Right forelimb (tissue), 1 donor: ENCODE measurements at regions not wholly inside any gene's neighbourhood (a gene's known extent, or its start where the extent isn't known, plus 50 kb on each side); places are given as distances from the start of the nearest gene placed in this dataset.

Experiments
- DNase-seq: peaks from one replicate; pipeline ENCODE4 v3.0.0-alpha.2; 2018

DNA sequence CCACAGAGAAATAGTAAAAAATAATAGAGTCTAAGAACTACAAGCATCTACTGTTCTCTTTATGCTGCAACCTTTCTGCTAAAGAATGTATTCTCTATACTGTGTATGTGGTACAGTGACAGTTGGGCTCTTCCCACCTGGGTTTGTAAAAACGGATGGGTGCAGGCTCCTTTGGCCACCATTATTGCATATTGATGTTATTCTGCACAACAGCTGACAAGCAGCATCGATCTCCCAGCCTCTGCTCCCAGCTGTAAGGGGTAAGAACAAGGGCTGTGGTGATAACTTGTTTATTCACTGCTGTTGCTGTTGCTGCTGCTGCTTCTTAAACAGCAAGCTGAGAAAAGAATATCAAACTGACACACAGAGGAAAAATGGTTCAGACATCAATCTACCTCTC, 56.1 kb downstream of the KCNRG start:
- no peak for DNase-seq

- no peak for DNase-seq
Measured at GRCh38 chr13:50072676-50073075, 57.4 kb downstream of the KCNRG start.

- no peak for DNase-seq
Measured at GRCh38 chr13:50073340-50073739, 58.1 kb downstream of the KCNRG start.

- DNase-seq = no peak
Measured at GRCh38 chr13:50074843-50075242, 59.6 kb downstream of the KCNRG start.

DNA sequence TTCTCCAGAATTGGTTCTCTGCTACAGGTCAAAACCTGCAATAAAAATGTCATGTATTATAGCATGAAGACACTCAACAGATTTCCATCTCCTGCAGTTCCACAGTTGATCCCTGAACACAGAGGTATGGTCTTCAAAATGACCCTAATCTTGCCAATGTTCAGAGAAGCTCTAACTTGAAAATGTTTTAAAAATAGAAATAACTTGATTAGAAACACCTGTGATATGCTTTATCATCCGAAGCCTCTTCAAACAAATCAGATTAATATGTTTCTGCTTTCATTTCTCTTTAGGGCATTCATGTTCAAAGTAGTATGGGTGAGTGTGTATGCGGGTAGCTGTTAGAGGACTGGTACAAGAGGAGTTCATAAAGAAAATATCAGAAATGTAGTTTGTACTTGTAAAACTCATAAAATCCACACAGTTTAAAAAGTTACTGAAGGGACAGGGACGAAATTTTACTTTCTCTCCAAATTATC, 60.4 kb downstream of the KCNRG start:
- no peak for DNase-seq

DNA sequence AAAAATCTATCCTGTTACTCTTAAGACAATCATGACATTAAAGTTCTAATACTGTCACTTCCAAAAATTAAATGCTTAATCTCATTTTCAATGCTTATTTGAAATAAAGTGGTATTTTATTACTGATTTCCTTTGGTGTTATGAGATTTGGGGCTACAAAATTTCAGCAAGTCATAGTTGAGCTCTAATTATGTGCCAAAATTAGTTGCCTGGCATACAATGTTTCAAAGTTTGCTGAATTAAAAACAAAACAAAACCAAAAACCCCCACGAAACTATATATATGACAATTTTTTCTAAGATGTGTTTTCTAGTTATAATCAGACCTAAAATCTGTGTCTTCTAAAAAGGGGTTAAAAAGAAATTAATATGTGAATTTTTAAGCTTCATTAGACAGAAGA, 62.2 kb downstream of the KCNRG start:
- DNase-seq = no peak

DNA sequence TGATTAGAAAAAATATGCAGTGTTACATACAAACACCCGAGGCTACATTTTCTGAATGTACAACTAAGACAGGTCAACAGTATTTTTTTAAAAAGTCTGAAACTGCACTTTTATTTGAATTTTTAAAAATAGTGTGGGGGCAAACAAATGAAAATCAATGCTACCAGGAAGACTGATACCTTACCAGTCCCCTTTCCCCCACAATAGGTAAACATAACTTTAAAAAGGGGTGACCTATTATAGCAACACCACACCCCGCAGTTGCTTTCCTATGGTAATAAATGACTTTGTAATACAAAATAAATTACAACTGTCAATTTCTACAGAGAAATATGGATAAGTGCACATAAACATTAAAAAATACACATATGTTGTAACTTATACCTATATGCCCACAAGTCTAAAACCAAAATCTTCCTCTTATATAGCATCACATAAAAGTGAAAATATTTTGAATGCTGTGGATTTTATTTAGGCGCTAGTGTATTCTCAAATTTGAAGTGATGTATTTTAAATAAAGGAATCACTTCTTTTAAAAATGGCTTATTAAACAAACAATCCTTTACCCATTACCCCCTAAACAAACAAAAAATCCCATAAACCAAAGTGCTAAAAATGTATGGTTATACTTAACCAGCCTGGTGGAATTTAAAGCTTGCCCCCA, 63.1 kb downstream of the KCNRG start:
- no peak for DNase-seq

DNA sequence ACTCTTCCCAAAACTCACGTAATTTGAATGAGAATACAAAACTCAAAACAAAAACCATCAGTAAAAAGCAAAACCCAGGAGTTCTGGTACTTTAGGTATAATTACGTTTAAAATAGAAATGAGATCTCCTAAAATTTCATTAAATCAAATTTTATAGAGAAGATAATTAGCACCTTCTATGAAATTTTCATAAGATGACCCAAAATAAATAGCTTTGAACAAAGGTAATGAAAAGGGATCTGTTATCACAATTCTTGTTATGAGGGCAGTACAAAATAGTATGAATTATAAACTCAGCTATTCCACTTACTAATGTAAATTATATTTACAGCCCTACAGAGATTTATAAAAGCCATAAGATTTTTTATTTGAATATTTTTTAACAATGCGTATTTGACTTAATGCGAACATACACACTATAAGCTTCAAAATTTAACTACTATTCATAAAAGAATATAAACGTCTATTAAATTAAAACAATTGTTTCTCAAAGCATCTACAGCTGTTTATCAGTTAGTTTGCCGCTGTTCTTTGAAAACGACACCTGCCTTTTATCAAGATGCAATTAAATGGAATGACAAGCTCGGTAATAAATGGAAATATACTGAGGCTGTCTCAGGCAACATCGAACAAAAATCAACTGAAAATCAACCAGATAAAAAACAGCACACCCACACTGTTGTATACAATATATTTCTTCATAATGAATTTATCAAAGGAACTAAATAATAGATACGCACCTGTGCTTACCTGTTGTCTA, 63.8 kb downstream of the KCNRG start:
- DNase-seq = no peak

DNA sequence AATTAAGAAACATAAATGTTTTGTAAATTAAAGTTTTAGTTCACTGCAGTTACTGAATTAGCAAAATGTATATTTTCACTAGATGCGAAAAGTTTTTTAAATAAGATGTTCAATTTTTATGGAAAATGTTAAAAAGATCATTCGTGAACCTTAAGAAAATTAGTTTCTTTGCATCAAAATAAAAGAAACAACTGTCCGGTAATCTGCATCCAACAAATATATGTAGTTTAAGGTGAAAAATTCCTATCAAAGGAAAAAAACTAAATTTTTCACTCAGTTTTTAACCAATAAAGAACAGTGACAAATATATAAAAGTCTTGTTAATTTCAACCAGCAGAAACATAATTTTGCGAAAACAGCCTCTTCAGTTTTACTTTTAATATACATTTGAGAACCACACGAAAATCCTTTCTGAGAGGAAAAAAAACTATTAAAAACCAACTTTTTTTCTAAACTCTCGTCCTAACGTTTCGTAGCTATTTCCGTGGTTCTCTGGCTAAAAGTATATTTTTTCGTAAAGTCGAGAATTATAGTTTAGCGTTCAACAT, 64.5 kb downstream of the KCNRG start:
- no peak for DNase-seq

GRCh38 chr13:50080203-50080910, 65.1 kb downstream of the KCNRG start:
- DNase-seq = peak; percentile 74

GRCh38 chr13:50080911-50081678, 65.9 kb downstream of the KCNRG start:
- peak; percentile 79 for DNase-seq

GRCh38 chr13:50081679-50082425, 66.6 kb downstream of the KCNRG start:
- DNase-seq = peak; percentile 100

DNA sequence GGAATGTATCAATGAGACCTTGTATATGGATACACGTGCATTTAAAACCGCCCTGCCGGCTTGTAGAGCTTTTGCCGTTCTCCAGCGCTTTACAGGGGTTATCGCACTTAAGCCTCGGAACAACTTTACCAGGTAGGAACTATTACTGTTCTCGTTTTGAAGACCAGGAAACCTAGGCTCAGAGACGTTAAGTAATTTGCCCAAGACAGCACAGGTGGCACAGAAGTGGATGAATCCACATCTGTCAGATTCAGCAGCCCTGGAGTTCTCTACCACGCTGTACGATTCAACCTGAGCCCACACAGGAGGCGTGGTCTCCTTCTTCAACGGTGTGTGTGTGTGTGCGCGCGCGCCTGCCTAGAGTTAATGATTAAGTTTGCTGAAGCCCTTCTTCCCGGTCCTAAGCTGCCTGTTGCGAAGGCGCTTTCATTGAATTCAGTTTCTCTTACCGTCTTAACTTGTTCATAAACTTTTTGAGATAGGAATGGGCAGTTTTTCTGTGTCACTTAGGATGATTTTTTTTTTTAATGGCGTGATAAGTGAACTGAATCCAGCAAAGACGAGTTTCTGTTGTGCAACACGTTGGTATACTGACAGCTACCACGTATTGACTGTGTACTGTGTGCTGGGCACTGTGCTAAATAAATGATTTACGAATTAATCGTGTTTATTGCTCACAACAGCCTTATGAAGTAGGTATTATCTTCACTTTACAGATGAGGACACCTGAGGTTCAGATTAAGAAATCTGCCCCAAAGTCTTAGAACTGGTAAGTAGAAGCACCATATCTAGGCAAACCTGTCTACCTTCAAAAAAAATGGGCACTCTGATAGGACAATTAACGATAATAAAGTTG, 67.4 kb downstream of the KCNRG start:
- DNase-seq = peak; percentile 67

- no peak for DNase-seq
Measured at GRCh38 chr13:50085063-50085462, 69.8 kb downstream of the KCNRG start.

DNA sequence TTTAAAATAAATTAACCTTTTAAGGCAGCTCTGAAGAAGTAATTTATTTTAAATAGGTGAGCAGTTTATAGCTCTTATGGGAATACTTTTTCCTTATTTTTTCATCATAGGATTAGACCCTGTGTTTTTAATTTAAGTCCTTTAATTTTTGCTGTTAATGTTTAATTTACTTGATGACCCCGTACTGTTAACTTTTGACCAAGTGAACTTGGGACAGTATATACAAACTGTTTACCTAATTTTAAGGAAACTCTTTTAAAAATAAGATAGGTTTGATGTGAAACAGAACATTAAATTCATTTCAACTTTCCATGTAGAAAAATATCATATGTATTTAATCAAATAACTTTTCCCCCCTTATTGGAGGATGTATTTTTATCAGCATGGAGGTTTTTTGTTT, 74.4 kb downstream of the KCNRG start:
- no peak for DNase-seq

DNA sequence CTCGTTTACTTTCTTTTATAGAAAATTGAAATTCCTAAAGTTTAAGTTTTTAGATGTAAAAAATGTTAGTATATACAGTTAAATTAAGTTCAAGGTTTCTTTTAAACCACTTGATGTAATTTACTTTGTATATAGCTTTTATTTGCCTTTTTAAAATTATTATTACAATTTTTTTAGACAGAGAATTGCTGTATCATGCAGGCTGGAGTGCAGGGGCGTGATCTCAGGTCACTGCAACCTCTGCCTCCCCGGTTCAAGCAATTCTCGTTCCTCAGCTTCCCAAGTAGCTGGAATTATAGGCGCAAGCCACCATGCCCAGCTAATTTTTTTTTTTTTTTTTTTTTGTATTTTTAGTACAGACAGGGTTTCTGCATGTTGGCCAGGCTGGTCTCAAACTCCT, 75.0 kb downstream of the KCNRG start:
- DNase-seq = no peak

GRCh38 chr13:50094615-50095293, 79.5 kb downstream of the KCNRG start:
- DNase-seq = no peak

GRCh38 chr13:50098693-50099092, 83.4 kb downstream of the KCNRG start:
- no peak for DNase-seq

GRCh38 chr13:50099473-50099872, 84.2 kb downstream of the KCNRG start:
- DNase-seq = no peak

GRCh38 chr13:50101590-50101989, 86.3 kb downstream of the KCNRG start:
- no peak for DNase-seq
